Inflammatory macrophage treated with lipopolysaccharide for 4 hours (primary cell): ENCODE measurements at regions not wholly inside any gene's neighbourhood (a gene's known extent, or its start where the extent isn't known, plus 50 kb on each side); places are given as distances from the start of the nearest gene placed in this dataset.

Experiments used
- DNase-seq: peaks from one replicate; pipeline ENCODE4 v3.0.0-alpha.2; 2020

- no peak for DNase-seq
Observed at GRCh38 chr6:104411302-104411701, 448.4 kb downstream of the HACE1 start.

DNA sequence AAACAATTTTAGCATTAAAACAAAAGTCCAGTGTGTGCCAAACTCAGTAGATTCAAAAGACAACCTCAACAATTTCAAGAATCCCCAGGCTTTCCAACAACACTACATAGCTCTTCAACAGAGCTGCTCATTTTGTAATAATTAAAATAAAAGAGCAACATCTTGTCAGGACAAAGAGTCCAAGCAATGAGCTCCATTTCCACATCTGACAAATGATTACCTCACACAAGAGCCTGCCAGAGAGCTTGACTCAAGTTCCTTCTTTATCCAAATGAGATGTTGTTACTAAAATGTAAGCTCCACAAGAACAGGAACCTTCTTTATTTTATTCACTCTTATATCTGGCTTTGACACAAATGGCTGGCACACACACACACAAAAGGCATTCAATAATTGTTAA lies 449.8 kb downstream of the HACE1 start:
- peak; percentile 4 for DNase-seq

DNA sequence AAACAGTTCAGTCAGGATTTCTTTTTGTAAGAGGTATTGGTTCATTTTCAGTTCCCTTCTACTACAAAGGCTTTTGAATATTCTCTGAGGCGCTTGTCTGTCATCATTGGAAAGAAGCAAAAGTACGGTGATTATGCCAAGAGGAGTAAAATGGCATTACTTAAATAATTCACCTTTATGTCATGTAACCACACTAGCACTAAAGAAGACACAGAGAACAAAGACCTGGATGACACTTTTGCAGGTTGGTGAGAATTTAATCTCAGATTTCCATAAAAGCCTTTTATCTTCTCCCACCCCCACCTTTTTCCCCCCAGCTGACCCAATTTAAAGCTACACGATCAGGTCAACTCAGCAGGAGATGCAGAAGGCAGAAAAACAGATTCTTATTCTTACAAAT lies 451.8 kb downstream of the HACE1 start:
- DNase-seq, result no peak

DNA sequence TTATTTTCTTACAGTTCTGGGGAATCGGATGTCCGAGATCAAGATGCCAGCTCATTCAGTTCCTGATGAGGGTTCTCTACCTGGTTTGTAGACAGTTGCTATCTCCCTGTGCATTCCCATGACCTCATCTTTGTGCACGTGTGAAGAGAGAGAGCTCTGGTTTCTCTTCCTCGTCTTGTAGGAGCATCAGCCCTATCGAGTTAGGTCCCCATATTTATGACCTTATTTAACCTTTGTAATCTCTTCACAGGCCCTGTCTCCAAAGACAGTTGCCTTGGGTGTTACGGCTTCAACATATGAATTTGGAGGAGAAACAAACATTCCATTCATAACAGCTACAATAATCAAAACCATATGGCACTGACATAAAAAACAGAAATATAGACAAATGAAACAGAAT lies 455.3 kb downstream of the HACE1 start:
- no peak for DNase-seq

GRCh38 chr6:104402572-104402971 lies 457.1 kb downstream of the HACE1 start:
- DNase-seq, result no peak

- no peak for DNase-seq
Observed at GRCh38 chr6:104401926-104402325, 457.8 kb downstream of the HACE1 start.

- no peak for DNase-seq
Observed at GRCh38 chr6:104400844-104401243, 458.9 kb downstream of the HACE1 start.

DNA sequence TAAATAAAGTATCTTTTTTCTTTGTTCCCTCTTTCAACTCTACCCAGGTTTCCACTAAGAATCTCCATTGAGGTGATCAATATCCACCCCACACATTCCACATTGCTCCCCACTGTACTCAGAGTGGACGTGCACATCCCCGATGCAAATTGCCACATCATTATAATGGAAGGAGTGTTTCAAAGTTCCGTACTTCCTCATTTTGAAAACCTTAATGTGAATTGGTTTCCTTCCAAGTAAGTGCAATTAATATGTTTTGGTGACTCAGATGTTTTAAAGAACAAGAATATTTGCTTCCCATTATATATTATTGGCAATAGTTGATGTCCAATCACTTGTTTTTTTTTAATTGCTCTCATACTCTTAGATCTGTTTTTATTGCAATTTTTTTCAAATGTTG lies 463.6 kb downstream of the HACE1 start:
- no peak for DNase-seq

DNA sequence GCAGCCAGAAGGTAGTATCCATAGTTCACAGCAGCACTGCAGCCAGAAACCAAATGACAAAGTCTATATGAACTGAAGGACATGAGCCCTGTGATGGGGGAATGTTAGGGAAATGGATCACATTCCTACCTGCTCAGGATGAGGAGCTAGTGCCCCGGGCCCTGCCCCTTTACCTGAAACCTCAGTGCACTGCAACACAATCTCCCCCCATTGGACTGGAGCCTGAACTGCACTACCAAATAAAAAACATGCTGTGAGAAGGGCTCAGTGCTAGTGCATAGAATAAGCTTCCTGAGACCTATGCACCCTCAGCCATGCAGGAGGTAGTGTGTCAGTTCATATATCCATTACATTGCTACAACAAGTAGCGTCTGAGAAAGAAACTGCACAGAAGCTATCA lies 477.8 kb downstream of the HACE1 start:
- no peak for DNase-seq

DNA sequence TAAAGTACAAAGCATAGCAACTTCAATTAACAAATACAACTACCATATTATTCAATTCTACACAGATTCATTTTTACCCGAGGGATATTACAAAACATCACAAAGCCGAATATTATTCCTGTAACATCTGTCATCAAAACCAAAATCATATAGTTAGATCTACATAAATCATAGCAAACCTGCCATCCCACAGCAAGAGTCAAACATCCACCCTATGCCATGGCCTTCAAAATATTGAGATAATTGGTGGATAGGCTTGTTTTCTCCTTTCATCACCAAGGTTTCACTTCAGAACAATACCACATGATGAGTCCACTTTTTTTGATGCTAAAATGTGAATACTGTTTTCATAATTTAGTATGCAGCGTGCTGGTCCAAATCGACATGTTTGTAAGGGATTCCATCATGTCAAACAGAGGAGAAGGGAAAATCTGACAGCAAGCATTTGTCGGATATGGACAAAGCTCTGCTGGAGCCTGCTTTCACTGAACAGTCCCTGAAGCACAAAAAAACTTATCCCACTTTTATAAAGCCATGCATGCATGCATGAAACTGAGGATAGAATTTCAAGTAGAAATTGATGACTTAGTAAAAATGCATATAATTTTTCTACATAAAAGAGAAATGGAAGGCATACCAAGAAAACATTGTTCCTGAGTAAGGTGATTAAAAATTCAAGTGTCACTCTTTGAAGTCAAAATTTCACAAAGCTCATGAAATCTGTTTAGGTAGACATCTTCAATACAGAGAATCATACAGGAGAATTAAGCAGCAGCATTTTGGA lies 494.1 kb downstream of the HACE1 start:
- DNase-seq, result no peak

DNA sequence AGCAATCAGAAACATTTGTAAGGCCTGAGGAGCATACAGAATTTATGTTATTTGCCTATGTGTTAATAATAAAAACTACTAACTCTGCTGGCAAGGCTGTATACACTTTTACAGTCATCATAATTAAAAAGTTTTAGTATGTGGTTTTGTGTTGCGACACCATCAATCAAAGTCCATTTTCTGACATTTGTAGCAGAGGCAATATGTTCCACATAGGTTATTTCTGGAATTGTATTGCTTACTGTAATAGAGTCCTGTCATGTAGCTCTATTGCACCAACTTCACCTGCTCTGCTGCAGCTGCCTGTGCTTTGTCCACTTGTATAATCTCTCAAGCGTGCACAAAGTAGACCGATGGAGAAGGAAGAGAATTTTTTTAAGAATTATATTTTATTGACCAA lies 501.8 kb downstream of the HACE1 start:
- no peak for DNase-seq

GRCh38 chr6:104356197-104356596 lies 503.5 kb downstream of the HACE1 start:
- DNase-seq, result no peak

DNA sequence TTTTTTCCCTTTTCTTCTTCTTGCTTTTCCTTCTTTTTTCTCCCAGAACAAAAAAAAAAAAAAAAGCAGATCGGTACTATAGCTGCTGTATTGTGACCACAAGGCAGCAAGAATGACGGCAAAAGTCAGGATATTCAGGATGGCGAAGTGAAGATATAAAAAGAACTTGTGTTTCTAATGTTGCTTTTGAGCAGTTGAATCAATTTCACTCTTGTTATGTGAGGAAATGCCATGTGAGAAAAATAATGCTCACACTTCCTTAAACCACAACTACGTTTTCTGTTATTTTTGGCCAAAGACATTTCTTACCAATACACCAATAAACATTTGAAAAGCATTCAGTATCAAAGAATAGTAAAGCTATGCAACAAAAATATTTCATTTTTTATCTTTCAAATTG lies 510.5 kb downstream of the HACE1 start:
- DNase-seq, result no peak

- no peak for DNase-seq
Observed at GRCh38 chr6:104344223-104344622, 515.5 kb downstream of the HACE1 start.

- no peak for DNase-seq
Observed at GRCh38 chr6:104332364-104332763, 527.4 kb downstream of the HACE1 start.

- DNase-seq, result peak; percentile 69
Observed at GRCh38 chr6:104326173-104327001, 533.3 kb downstream of the HACE1 start.

DNA sequence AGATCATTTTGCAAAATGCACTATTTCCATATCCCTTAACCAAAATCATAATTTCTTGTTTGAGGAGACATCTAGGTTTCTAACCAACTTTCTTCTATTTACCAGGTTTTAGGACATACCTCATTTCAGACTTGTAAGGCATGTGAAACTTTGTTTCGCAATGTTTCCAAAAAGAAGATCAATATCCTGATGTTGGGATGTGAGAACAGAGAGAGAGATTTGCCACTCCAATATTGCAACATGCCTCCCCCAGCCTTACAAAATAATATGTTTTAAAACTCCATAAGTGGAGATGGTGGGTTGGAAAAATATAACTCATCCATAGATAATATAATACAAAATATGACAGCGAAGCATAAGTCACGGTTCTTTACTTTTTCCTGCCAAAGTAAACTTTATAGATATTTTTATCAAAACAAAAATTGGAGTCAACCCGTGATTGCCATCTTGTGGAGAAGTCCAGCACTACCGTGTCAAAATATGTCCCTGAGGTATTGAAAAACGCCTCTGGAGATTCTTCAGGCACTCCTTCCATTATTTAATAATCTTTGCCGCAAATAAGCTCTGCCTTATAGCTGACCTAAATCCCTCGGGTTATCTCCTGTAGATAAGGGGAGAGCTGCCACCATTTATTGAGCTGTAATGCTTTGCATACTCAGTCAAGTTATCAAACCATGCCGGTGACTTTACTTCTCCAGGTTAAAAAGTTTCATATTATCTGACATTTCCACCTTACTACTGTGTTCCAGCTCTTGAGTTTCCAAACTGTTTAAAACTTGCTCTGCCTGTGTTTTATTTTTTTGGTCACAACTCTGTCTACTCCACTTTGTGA lies 534.2 kb downstream of the HACE1 start:
- DNase-seq, result peak; percentile 11

GRCh38 chr6:104324301-104324700 lies 535.4 kb downstream of the HACE1 start:
- no peak for DNase-seq

GRCh38 chr6:104322841-104323240 lies 536.9 kb downstream of the HACE1 start:
- peak; percentile 60 for DNase-seq

- no peak for DNase-seq
Observed at GRCh38 chr6:104321301-104321700, 538.4 kb downstream of the HACE1 start.

DNA sequence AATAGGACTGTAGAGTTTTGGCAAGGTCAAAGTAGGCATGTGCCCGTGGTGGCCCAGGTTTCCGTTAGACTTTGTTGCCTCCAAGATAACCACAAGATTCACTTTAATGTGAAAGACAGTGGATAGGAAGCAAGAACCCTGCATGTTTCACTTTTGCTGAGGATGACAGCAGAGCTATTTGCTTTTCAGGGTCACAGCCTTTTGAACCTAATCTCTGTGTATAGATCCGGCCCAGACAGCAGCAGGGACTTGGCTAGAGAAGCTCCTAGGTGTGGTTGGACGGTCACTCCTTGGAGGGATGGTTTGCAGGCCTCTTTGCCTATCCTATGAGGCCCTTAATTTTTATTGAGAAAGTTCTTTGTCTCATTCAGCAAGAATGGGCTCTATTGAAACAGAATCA lies 538.8 kb downstream of the HACE1 start:
- DNase-seq, result no peak

DNA sequence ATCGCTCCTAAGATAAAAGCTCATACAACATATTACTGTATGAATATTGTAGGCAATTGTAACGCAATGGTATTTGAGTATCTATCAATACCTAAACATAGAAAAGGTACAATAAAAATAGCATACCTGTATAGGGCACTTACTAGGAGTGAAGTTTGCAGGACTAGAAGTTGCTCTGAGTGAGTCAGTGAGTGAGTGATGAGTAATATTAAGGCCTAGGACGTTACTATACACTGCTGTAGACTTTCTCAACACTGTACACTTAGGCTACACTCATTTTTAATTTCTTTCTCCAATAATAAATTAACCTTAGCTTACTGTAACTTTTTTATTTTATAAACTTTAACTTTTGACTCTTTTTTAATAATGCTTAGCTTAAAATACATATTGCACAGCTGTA lies 546.9 kb downstream of the HACE1 start:
- DNase-seq, result no peak

DNA sequence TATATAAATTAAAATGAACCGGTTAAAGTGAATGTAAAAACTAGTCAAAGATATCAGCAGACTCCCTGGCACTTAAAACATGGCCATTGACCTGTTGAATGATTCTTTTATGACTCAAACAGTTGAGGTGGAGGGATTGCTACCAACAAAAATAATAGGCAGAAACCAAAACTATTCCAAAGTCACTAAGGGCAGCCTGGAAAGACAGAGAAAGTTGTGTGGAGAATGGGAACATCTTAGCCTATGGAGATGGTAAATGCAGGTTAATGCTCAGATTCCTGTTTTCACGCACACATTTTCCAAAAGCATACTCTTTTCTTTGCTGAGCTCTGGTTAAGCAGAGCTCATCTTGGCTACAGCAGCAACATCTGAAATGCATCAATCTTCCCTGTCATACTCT lies 553.5 kb downstream of the HACE1 start:
- no peak for DNase-seq
